ENCODE measurements at regions not wholly inside any gene's neighbourhood (a gene's known extent, or its start where the extent isn't known, plus 50 kb on each side); places are given as distances from the start of the nearest gene placed in this dataset.

DNA sequence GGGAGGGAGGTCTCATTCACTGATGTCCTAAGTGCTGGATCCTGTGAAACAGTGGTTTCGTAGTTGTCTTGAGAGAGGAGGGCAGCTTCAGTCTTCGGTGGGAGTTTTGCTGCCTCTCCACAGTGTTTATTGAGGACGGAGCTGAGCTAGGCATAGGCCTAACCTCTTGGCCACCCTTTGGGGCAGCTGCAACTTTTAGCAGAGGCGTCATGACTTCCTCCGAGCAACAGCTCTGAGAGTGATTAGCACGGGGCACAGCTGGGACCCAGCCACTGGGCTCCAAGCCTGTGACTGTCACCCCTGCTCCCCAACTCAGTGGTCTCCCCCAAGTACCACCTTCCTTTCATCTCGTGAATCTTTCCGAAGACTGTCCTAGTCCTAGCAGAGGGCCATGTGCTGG is 139.9 kb upstream of the NCOR2 start:
- no peak for TF ChIP-seq GABPA (IDR thresholded peaks at IDR 0.05; ENCODE audit: low read depth)
- no peak for TF ChIP-seq POLR2AphosphoS5 (IDR thresholded peaks at IDR 0.05; ENCODE audit: low read depth)
- TF ChIP-seq, protein P1, sequence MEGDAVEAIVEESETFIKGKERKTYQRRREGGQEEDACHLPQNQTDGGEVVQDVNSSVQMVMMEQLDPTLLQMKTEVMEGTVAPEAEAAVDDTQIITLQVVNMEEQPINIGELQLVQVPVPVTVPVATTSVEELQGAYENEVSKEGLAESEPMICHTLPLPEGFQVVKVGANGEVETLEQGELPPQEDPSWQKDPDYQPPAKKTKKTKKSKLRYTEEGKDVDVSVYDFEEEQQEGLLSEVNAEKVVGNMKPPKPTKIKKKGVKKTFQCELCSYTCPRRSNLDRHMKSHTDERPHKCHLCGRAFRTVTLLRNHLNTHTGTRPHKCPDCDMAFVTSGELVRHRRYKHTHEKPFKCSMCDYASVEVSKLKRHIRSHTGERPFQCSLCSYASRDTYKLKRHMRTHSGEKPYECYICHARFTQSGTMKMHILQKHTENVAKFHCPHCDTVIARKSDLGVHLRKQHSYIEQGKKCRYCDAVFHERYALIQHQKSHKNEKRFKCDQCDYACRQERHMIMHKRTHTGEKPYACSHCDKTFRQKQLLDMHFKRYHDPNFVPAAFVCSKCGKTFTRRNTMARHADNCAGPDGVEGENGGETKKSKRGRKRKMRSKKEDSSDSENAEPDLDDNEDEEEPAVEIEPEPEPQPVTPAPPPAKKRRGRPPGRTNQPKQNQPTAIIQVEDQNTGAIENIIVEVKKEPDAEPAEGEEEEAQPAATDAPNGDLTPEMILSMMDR (IDR thresholded peaks at IDR 0.05; ENCODE audit: insufficient read depth, low read length) = no peak
- no peak for TF ChIP-seq SPI1 (IDR thresholded peaks at IDR 0.05; ENCODE audit: borderline replicate concordance, low read depth)
- TF ChIP-seq, protein P2, sequence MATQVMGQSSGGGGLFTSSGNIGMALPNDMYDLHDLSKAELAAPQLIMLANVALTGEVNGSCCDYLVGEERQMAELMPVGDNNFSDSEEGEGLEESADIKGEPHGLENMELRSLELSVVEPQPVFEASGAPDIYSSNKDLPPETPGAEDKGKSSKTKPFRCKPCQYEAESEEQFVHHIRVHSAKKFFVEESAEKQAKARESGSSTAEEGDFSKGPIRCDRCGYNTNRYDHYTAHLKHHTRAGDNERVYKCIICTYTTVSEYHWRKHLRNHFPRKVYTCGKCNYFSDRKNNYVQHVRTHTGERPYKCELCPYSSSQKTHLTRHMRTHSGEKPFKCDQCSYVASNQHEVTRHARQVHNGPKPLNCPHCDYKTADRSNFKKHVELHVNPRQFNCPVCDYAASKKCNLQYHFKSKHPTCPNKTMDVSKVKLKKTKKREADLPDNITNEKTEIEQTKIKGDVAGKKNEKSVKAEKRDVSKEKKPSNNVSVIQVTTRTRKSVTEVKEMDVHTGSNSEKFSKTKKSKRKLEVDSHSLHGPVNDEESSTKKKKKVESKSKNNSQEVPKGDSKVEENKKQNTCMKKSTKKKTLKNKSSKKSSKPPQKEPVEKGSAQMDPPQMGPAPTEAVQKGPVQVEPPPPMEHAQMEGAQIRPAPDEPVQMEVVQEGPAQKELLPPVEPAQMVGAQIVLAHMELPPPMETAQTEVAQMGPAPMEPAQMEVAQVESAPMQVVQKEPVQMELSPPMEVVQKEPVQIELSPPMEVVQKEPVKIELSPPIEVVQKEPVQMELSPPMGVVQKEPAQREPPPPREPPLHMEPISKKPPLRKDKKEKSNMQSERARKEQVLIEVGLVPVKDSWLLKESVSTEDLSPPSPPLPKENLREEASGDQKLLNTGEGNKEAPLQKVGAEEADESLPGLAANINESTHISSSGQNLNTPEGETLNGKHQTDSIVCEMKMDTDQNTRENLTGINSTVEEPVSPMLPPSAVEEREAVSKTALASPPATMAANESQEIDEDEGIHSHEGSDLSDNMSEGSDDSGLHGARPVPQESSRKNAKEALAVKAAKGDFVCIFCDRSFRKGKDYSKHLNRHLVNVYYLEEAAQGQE (IDR thresholded peaks at IDR 0.05; ENCODE audit: insufficient replicate concordance, low read depth) = no peak
- H3K27ac ChIP-seq (replicated peaks) = no peak overlapping the region
- no peaks in the 10 kb centered on the region for H3K27me3 ChIP-seq (ENCODE audit: insufficient read depth, poor library complexity, severe bottlenecking)
- no peak overlapping the region for H3K4me3 ChIP-seq (replicated peaks; ENCODE audit: insufficient read depth, low read length)
- no peak for DNase-seq (ENCODE audit: low read depth in 1 of 2, low spot score in 1 of 2)

DNA sequence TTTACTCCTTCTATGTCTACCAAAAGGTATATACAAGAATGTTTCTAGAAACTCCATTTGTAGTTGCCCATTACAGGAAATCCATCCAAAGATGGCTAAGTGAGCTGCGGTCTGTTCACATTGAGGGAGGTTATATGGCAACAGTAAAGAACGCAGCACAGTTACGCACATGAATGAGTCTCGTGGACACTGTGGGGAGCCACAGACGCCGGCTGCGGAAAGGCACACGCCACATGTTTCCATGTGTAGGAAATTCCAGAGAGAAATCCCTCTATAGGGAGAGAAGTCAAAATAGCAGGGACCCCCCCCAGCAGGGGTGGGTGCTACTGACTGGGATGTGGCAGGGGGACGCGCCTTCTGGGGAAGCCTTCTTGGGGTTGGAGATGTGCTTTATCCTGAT is 139.0 kb upstream of the NCOR2 start:
- Histone ChIP-seq H3K27me3 (ENCODE audit: insufficient read depth, poor library complexity, severe bottlenecking) (no peaks in the 10 kb centered on the region), H3K4me3 (replicated peaks; ENCODE audit: insufficient read depth, low read length) (no peak overlapping the region), H3K27ac (replicated peaks) (no peak overlapping the region)
- no peak for DNase-seq (ENCODE audit: low read depth in 1 of 2, low spot score in 1 of 2)
- no peak for TF ChIP-seq GABPA (IDR thresholded peaks at IDR 0.05; ENCODE audit: low read depth)
- TF ChIP-seq, protein P2 (IDR thresholded peaks at IDR 0.05; ENCODE audit: insufficient replicate concordance, low read depth) = no peak
- TF ChIP-seq, protein P1 (IDR thresholded peaks at IDR 0.05; ENCODE audit: insufficient read depth, low read length) = no peak

DNA sequence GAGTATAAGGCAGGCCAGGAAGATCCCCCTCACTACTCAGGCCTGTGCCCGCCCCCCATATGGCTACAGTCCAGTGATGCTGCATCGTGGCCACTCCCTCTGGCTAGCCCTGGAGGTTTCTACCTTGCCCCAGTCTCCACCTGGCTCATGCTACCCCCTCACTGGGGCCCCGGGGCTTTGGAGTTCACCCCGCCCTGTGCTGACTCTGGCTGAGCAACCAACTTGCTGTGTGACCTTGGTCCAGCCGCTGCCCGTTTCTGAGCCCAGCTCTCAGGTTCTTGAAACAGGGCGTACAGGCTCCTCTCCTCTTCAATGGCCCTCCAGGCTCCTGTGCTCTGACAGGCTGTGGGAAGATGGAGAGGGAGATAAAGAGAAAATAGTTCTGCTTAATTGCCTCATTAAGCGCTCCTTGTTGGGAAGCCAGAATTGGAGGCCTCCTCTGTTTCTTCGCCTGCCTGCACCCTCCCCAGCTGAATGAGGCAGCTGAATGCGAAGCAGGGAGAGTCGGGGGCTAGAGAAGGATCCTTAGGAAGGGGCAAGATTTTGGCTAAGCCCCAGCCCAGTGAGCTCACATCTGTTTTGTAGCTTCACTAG is 138.2 kb upstream of the NCOR2 start:
- no peak overlapping the region for H3K4me3 ChIP-seq (replicated peaks; ENCODE audit: insufficient read depth, low read length)
- H3K27me3 ChIP-seq (ENCODE audit: insufficient read depth, poor library complexity, severe bottlenecking) = no peaks in the 10 kb centered on the region
- no peak overlapping the region for H3K27ac ChIP-seq (replicated peaks)
- TF ChIP-seq, protein P2 (IDR thresholded peaks at IDR 0.05; ENCODE audit: insufficient replicate concordance, low read depth) = no peak
- TF ChIP-seq, protein P1 (IDR thresholded peaks at IDR 0.05; ENCODE audit: insufficient read depth, low read length) = no peak
- TF ChIP-seq SPI1 (IDR thresholded peaks at IDR 0.05; ENCODE audit: borderline replicate concordance, low read depth) (no peak), POLR2AphosphoS5 (IDR thresholded peaks at IDR 0.05; ENCODE audit: low read depth) (no peak), GABPA (IDR thresholded peaks at IDR 0.05; ENCODE audit: low read depth) (no peak)
- DNase-seq (ENCODE audit: low read depth in 1 of 2, low spot score in 1 of 2) = no peak
